Effector memory CD8-positive, alpha-beta T cell (primary cell): ENCODE measurements at regions not wholly inside any gene's neighbourhood (a gene's known extent, or its start where the extent isn't known, plus 50 kb on each side); places are given as distances from the start of the nearest gene placed in this dataset.

Experiments
- ATAC-seq: fragments of 150-1000 bp; cut with Tn5 transposase; replicated peaks from 2 replicates; pipeline ENCODE4 v1.10.0; 2021; ENCODE audit warnings: mild to moderate bottlenecking, moderate library complexity
- DNase-seq, 3 experiments: peaks; one replicate each; pipeline ENCODE4 v3.0.0; 2021
- H3K27ac Mint-ChIP-seq, 2 donors: one replicate each; pipeline ENCODE4 v1.8.0; 2022; ENCODE audit warnings: mild to moderate bottlenecking in 2 of 2, mixed read lengths in 2 of 2, moderate library complexity in 2 of 2
- H3K27me3 Mint-ChIP-seq, 2 donors: one replicate each; pipeline ENCODE4 v1.8.0; 2022; ENCODE audit warnings: mixed read lengths in 2 of 2
- H3K36me3 Mint-ChIP-seq: one replicate; pipeline ENCODE4 v1.8.0; 2022; ENCODE audit warnings: mild to moderate bottlenecking, moderate library complexity, mixed read lengths; ENCODE audit not compliant: insufficient read depth
- H3K4me1 Mint-ChIP-seq, 2 donors: one replicate each; pipeline ENCODE4 v1.8.0; 2022; ENCODE audit warnings: low read depth in 2 of 2, mixed read lengths in 2 of 2
- H3K4me3 Mint-ChIP-seq, 2 donors: one replicate each; pipeline ENCODE4 v1.8.0; 2022; ENCODE audit warnings: mild to moderate bottlenecking in 2 of 2, mixed read lengths in 2 of 2, moderate library complexity in 2 of 2
- H3K9me3 Mint-ChIP-seq, 2 donors: one replicate each; pipeline ENCODE4 v1.8.0; 2022; ENCODE audit warnings: mixed read lengths in 2 of 2

DNA sequence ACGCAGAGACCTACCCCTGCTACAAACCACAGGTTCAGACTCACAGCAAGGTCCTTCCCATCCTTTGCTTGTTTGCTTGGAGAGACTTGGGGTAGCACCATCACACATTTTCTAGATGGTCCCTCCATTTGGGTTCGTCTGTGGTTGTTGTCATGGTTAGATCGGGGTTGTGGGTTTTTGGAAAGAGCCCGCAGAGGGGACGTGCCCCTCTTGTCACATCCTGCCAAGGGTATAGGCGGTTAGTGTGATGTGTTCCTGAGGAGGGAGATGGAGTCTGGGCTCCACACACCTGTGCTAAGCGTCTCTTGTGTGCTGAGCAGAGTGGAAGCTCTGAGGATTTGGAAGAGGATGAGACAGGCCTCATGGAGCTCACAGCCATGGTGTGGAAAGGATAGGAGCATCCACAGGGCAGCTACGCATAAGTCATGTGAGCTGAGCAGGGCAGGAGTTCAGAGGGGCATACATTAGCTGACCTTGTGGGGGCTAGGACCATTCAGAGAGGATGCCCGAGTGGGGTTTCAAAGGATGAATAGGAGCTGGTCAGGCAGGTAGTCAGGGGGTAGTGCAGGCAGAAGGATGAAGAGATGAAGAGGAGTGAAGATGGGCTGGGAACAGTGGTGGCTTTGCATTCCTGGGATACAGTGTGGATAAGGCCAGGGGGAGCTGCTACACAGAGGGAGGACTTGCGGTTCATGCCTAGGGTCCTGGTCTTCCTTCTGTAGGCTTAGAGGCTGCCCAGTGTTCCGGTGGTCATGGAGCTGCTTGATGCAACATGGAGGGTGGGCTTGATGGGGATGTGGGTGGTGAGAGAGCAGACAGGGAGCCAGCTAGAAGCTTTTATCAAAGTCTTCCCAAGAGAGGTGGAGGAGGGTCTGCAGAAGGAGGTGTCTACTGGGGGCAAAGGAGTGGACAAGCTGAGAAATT lies 62.9 kb downstream of the ACKR3 start:
- Mint-ChIP-seq H3K36me3 (no peaks in the 10 kb centered on the region), H3K9me3 (no peaks in the 10 kb centered on the region), H3K4me3 (no peak overlapping the region), H3K27ac (no peak overlapping the region), H3K27me3 (peaks cover 26 to 36% of the 10 kb centered on the region in 2 donors), H3K4me1 (peaks cover 0 to 2% of the 10 kb centered on the region in 2 donors)
- DNase-seq (no peak), ATAC-seq (no peak)

GRCh38 chr2:236633219-236633570 lies 63.6 kb downstream of the ACKR3 start:
- no peaks in the 10 kb centered on the region for H3K36me3 Mint-ChIP-seq
- H3K4me3 Mint-ChIP-seq: no peak overlapping the region

GRCh38 chr2:236633775-236634560 lies 64.3 kb downstream of the ACKR3 start:
- DNase-seq (no peak), ATAC-seq (no peak)
- Mint-ChIP-seq H3K27ac (no peak overlapping the region), H3K36me3 (no peaks in the 10 kb centered on the region), H3K9me3 (no peaks in the 10 kb centered on the region), H3K4me1 (peaks cover 0 to 2% of the 10 kb centered on the region in 2 donors), H3K4me3 (no peak overlapping the region), H3K27me3 (peaks cover 26 to 49% of the 10 kb centered on the region in 2 donors)

More at GRCh38 chr2:236633219-236633570, 63.6 kb downstream of the ACKR3 start:
- peaks cover 26 to 42% of the 10 kb centered on the region in 2 donors for H3K27me3 Mint-ChIP-seq
- ATAC-seq: no peak
- no peak overlapping the region for H3K27ac Mint-ChIP-seq
- H3K9me3 Mint-ChIP-seq: no peaks in the 10 kb centered on the region
- H3K4me1 Mint-ChIP-seq: peaks cover 0 to 2% of the 10 kb centered on the region in 2 donors
- no peak for DNase-seq

- Mint-ChIP-seq H3K9me3 (no peaks in the 10 kb centered on the region), H3K27ac (no peak overlapping the region), H3K36me3 (no peaks in the 10 kb centered on the region), H3K4me1 (peaks cover 0 to 5% of the 10 kb centered on the region in 2 donors), H3K4me3 (no peak overlapping the region), H3K27me3 (peaks cover 30 to 64% of the 10 kb centered on the region in 2 donors)
- ATAC-seq (no peak), DNase-seq (no peak)
Observed at GRCh38 chr2:236636261-236636660, 66.6 kb downstream of the ACKR3 start.

- H3K27ac Mint-ChIP-seq: no peak overlapping the region
- peaks cover 0 to 5% of the 10 kb centered on the region in 2 donors for H3K4me1 Mint-ChIP-seq
- H3K4me3 Mint-ChIP-seq: no peak overlapping the region
- ATAC-seq (no peak), DNase-seq (no peak)
- no peaks in the 10 kb centered on the region for H3K36me3 Mint-ChIP-seq
- H3K27me3 Mint-ChIP-seq: peaks cover 26 to 65% of the 10 kb centered on the region in 2 donors
- no peaks in the 10 kb centered on the region for H3K9me3 Mint-ChIP-seq
Observed at GRCh38 chr2:236636714-236637470, 67.3 kb downstream of the ACKR3 start.

DNA sequence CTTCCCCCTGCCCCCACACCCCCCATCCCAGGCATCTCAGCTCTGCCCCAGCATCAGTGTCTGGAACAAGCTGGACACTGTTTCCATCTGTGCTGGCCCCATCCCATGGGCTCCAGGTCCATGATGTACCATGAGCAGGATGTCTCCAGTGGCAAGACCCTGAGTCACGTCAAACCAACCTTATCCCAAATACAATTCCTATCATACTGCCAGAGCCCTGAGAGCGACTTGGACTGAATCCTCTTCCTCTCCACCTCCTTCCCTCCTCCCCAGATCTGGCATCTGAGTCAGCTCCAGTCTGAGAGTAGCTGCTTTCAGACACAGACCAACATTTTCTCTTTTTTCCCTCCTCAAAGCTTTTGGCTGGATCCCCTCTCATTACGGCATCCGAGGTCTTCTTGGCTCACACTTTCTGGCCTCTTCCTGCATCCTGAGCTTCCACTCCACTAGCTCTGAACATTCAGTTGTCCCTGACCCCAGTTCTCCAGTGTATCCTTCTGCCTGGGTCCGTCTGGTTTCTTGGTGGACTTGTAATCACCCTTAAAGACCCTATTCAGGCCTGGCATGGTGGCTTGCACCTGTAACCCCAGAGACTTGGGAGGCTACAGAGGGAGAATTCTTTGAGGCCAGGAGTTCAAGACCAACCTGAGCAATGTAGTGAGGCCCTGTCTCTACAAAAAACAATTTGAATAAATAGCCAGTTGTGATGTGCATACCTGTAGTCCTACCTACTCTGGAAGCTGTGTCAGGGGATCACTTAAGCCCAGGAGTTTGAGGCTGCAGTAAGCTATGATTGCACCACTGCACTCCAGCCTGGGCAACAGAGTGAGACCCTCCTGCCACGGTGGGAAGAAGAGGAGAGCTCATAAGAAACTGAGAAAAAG lies 68.3 kb downstream of the ACKR3 start:
- Mint-ChIP-seq H3K36me3 (no peaks in the 10 kb centered on the region), H3K27me3 (peaks cover 15 to 65% of the 10 kb centered on the region in 2 donors), H3K9me3 (no peaks in the 10 kb centered on the region), H3K27ac (no peak overlapping the region), H3K4me1 (peaks cover 0 to 2% of the 10 kb centered on the region in 2 donors), H3K4me3 (no peak overlapping the region)
- DNase-seq: no peak
- no peak for ATAC-seq

DNA sequence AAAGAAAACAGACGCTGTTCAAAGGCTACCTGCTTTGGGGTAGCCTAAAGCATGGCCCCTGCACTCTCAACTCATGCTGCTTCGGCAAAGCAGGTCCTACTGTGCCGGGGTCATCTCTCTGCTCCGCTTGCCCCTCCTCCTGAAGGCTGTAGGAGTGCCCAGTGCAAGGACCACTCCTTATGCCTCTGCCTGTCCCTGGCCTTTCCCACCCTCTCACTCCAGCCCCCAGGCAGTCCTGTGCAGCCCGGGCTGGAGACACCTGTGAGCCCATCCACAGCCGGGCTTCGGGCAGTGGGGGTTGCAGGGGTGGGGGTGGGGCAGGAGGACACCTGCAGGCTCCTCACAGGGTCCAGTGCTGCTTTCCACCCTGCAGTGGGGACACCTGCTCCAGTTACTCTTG lies 69.1 kb downstream of the ACKR3 start:
- Mint-ChIP-seq H3K27me3 (peaks cover 14 to 65% of the 10 kb centered on the region in 2 donors), H3K4me3 (no peak overlapping the region), H3K9me3 (no peaks in the 10 kb centered on the region), H3K36me3 (no peaks in the 10 kb centered on the region), H3K4me1 (peaks cover 0 to 2% of the 10 kb centered on the region in 2 donors), H3K27ac (no peak overlapping the region)
- ATAC-seq: no peak
- DNase-seq: no peak

DNA sequence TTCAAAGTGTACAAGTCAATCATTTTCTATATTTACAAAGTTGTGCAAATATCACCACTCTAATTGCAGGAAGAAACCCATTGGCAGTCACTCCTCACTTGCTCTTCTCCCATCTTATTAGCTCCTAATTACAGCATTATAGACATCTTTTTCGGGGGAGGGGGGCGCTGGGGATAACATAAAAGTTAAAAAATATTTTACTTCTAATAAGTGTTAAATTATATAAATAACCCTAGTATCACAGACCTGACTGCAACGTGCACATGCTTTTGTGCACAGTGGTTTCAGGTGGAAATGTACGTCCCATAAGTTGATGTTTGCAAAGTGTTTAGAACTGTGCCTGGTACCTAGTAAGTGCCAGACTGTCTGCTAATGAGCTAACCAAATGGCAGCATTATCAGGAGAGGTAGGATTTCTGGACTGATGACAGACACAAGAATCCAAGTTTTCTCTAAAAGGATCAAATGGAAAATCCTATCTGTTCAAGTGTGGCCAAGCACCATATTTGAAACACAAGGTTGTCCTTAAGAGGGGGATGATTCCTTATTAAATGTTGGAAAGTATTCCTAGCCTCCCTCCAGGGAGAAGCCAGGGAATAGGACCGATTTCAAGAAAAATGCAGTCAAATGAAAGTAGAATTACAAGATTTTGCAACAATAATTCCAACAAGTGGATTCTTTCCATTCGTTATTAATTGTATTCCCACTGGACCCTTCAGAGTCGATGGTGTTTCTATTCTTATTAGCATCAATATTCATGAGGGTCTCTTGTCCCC lies 70.0 kb downstream of the ACKR3 start:
- DNase-seq (no peak), ATAC-seq (no peak)
- Mint-ChIP-seq H3K27ac (no peak overlapping the region), H3K9me3 (no peaks in the 10 kb centered on the region), H3K27me3 (peaks cover 10 to 73% of the 10 kb centered on the region in 2 donors), H3K4me1 (peaks cover 0 to 2% of the 10 kb centered on the region in 2 donors), H3K36me3 (no peaks in the 10 kb centered on the region), H3K4me3 (no peak overlapping the region)

DNA sequence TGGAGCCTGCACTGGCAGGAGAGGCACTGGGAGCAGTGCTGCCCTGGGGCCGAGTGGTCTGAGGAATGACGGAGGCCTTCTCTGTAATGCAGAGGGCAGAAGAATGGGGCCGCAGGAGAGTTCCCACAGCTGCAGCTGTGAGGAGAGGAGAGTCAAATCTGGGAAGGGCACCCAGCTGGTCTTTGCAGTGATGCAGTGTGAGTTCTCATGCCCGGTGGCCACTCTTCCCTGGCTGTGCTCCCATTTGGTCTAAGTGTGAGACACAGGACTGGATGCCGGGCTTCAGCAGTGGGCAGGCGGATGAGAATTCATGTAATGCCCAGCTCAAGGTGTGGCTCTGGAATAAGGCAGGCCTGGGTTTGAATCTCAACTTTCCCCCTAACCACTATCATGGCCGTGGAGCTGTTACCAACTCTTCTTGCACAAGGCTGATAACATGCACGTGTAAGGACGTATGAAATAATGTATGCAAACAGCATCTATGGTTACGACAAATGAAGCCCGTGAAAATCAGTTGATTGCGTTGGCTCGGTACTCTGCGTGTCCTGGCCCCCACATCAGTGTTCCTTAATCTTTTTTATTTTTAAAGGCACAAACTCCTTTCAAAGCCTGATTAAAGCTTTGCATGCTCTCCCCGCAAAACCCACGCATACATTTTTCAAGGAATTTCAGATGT lies 71.6 kb downstream of the ACKR3 start:
- H3K4me1 Mint-ChIP-seq: peaks cover 0 to 2% of the 10 kb centered on the region in 2 donors
- H3K9me3 Mint-ChIP-seq: no peaks in the 10 kb centered on the region
- DNase-seq (no peak), ATAC-seq (no peak)
- no peak overlapping the region for H3K27ac Mint-ChIP-seq
- no peak overlapping the region for H3K4me3 Mint-ChIP-seq
- H3K27me3 Mint-ChIP-seq: peaks cover 19 to 81% of the 10 kb centered on the region in 2 donors
- H3K36me3 Mint-ChIP-seq: no peaks in the 10 kb centered on the region

- DNase-seq (no peak), ATAC-seq (no peak)
- H3K4me3 Mint-ChIP-seq: no peak overlapping the region
- H3K9me3 Mint-ChIP-seq: no peaks in the 10 kb centered on the region
- no peaks in the 10 kb centered on the region for H3K36me3 Mint-ChIP-seq
- peaks cover 25 to 89% of the 10 kb centered on the region in 2 donors for H3K27me3 Mint-ChIP-seq
- H3K4me1 Mint-ChIP-seq: peaks cover 0 to 2% of the 10 kb centered on the region in 2 donors
- no peak overlapping the region for H3K27ac Mint-ChIP-seq
Observed at GRCh38 chr2:236642125-236642524, 72.5 kb downstream of the ACKR3 start.

GRCh38 chr2:236642584-236643291 lies 73.1 kb downstream of the ACKR3 start:
- H3K36me3 Mint-ChIP-seq: no peaks in the 10 kb centered on the region
- DNase-seq (no peak), ATAC-seq (no peak)
- H3K27ac Mint-ChIP-seq: no peak overlapping the region
- H3K9me3 Mint-ChIP-seq: no peaks in the 10 kb centered on the region
- H3K27me3 Mint-ChIP-seq: peaks cover 25 to 86% of the 10 kb centered on the region in 2 donors
- H3K4me1 Mint-ChIP-seq: peaks cover 0 to 2% of the 10 kb centered on the region in 2 donors
- H3K4me3 Mint-ChIP-seq: no peak overlapping the region
